BLaER1 treated with 17β-estradiol and CSF1 and Interleukin-3, amounts not matched to agents 10 nM and 100 nM (cell line): ENCODE measurements at regions not wholly inside any gene's neighbourhood (a gene's known extent, or its start where the extent isn't known, plus 50 kb on each side); places are given as distances from the start of the nearest gene placed in this dataset.

Source experiments
- H3K27ac ChIP-seq, 11 experiments: shearing (Covaris generic); formaldehyde crosslinking; 2 replicates each; pipeline ENCODE4 v1.8.1; 2022
- H3K27me3 ChIP-seq, 11 experiments: shearing (Covaris generic); formaldehyde crosslinking; 2 replicates each; pipeline ENCODE4 v1.8.1; 2022
- H3K36me3 ChIP-seq, 11 experiments: shearing (Covaris generic); formaldehyde crosslinking; 2 replicates each; pipeline ENCODE4 v1.8.1; 2022
- H3K4me1 ChIP-seq, 10 experiments: shearing (Covaris generic); formaldehyde crosslinking; 2 replicates each; pipeline ENCODE4 v1.8.1; 2022
- H3K4me2 ChIP-seq, 11 experiments: shearing (Covaris generic); formaldehyde crosslinking; 2 replicates each; pipeline ENCODE4 v1.8.1; 2022
- H3K4me3 ChIP-seq, 10 experiments: shearing (Covaris generic); formaldehyde crosslinking; 2 replicates each; pipeline ENCODE4 v1.8.1; 2022
- H3K9ac ChIP-seq, 11 experiments: shearing (Covaris generic); formaldehyde crosslinking; 2 replicates each; pipeline ENCODE4 v1.8.1; 2022
- H3K9me3 ChIP-seq, 11 experiments: shearing (Covaris generic); formaldehyde crosslinking; replicated peaks in 1 of 11; 2 replicates each; pipeline ENCODE4 v1.8.1; 2022
- H4K20me1 ChIP-seq, 11 experiments: shearing (Covaris generic); formaldehyde crosslinking; 2 replicates each; pipeline ENCODE4 v1.8.1; 2022
- Cebpa-rat ChIP-seq, 11 experiments: shearing (Covaris generic); IDR thresholded peaks; 2 replicates each; pipeline ENCODE4 v1.8.1; 2022

DNA sequence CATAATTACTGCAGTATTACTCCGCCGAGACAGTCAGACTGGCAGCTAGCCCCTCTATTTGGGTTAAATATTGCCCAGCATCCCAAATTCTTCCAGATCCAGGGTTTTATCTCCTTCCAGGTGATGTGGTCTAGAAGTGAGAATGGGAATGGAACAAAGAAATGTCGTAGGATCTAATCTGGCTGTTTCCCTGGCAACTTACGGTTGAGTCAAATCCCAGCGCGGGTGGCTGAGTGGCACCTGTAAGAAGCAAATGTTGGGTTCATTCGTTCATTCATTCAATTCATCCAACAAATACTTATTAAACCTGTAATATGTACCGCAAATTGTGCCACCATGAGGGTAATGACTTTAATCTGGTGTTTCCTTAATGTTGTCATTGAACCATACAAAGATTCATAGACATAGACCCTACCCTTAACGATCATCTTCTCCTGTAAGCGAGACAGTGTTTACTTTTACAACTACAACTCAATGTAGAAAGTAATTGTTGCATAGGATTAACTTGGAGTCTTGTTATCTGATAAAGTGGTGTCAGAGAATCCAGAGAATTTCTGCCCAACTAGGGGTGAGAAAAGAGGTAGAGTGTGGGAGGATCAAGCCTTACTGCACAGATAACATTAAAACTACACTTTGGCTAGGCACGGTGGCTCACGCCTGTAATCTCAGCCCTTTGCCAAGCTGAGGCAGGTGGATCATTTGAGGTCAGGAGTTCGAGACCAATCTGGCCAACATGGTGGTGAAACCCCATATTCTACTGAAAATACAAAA is 91.3 kb upstream of the ADGRF1 start:
- Histone ChIP-seq H3K9ac (no peak overlapping the region), H3K4me2 (peak overlapping the region in 6 of 11 experiments; percentile 45 to 80 (median 62); a peak in 11 of 22 replicates), H3K27me3 (no peaks in the 10 kb centered on the region), H3K36me3 (no peaks in the 10 kb centered on the region), H4K20me1 (no peaks in the 10 kb centered on the region), H3K9me3 (peaks cover 0 to 4% (median 0%) of the 10 kb centered on the region in 11 experiments; a peak in 2 of 22 replicates), H3K4me3 (no peak overlapping the region), H3K27ac (no peak overlapping the region; a peak in 1 of 22 replicates), H3K4me1 (peaks cover 0 to 28% (median 13%) of the 10 kb centered on the region in 10 experiments; a peak in 15 of 20 replicates)
- no peak for TF ChIP-seq Cebpa-rat (IDR thresholded peaks at IDR 0.05)

GRCh38 chr6:47132724-47133123 is 90.6 kb upstream of the ADGRF1 start:
- no peaks in the 10 kb centered on the region for H3K36me3 ChIP-seq

GRCh38 chr6:47131773-47132172 is 89.6 kb upstream of the ADGRF1 start:
- Histone ChIP-seq H3K9ac (no peak overlapping the region), H3K27ac (no peak overlapping the region), H3K36me3 (no peaks in the 10 kb centered on the region), H3K27me3 (no peaks in the 10 kb centered on the region), H3K4me1 (peaks cover 0 to 28% (median 13%) of the 10 kb centered on the region in 10 experiments; a peak in 15 of 20 replicates), H3K9me3 (0 out of 22 replicates have a peak, but pooled peaks cover 0 to 4% (median 0%) of the 10 kb centered on the region in 11 experiments), H4K20me1 (no peaks in the 10 kb centered on the region), H3K4me3 (no peak overlapping the region), H3K4me2 (no peak overlapping the region)
- TF ChIP-seq Cebpa-rat (IDR thresholded peaks at IDR 0.05), result no peak

More at GRCh38 chr6:47132724-47133123, 90.6 kb upstream of the ADGRF1 start:
- Histone ChIP-seq H3K4me1 (peaks cover 0 to 28% (median 13%) of the 10 kb centered on the region in 10 experiments; a peak in 15 of 20 replicates), H3K9me3 (0 out of 22 replicates have a peak, but pooled peaks cover 0 to 4% (median 0%) of the 10 kb centered on the region in 11 experiments), H4K20me1 (no peaks in the 10 kb centered on the region), H3K4me2 (no peak overlapping the region), H3K27ac (no peak overlapping the region), H3K9ac (no peak overlapping the region), H3K4me3 (no peak overlapping the region), H3K27me3 (no peaks in the 10 kb centered on the region)
- no peak for TF ChIP-seq Cebpa-rat (IDR thresholded peaks at IDR 0.05)

GRCh38 chr6:47130086-47130485 is 88.0 kb upstream of the ADGRF1 start:
- H3K4me2 ChIP-seq, result no peak overlapping the region; a peak in 1 of 22 replicates
- no peaks in the 10 kb centered on the region for H3K27me3 ChIP-seq
- H3K4me1 ChIP-seq, result peaks cover 0 to 20% (median 13%) of the 10 kb centered on the region in 10 experiments; a peak in 15 of 20 replicates
- H3K9ac ChIP-seq, result no peak overlapping the region
- no peaks in the 10 kb centered on the region for H3K36me3 ChIP-seq
- H4K20me1 ChIP-seq, result no peaks in the 10 kb centered on the region
- H3K4me3 ChIP-seq, result no peak overlapping the region
- no peak overlapping the region for H3K27ac ChIP-seq
- no peak for TF ChIP-seq Cebpa-rat (IDR thresholded peaks at IDR 0.05)
- H3K9me3 ChIP-seq, result 0 out of 22 replicates have a peak, but pooled peaks cover 0 to 4% (median 0%) of the 10 kb centered on the region in 11 experiments

DNA sequence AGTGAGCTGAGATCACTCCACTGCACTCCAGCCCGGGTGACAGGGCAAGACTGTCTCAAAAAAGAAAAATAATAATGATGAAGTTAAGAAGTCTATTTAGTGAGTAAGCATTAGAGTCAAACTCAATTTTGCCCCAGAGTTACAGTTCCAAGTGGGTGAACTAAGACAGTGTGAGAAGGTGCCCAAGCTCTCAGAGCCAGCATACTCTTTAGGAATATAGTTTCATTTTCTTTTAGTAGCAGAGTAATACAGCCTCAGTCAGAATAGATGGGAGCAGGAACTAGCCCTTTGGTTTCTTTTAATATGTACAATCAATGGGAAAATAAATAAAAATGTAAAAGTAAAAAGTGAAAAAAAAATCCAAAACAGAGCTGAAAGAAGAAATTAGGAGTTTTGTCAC is 87.0 kb upstream of the ADGRF1 start:
- Histone ChIP-seq H3K4me2 (no peak overlapping the region), H3K9ac (no peak overlapping the region), H3K36me3 (no peaks in the 10 kb centered on the region), H3K4me3 (no peak overlapping the region), H3K9me3 (0 out of 22 replicates have a peak, but pooled peaks cover 0 to 4% (median 0%) of the 10 kb centered on the region in 11 experiments), H3K27ac (no peak overlapping the region), H4K20me1 (no peaks in the 10 kb centered on the region), H3K27me3 (no peaks in the 10 kb centered on the region), H3K4me1 (peaks cover 0 to 11% (median 4%) of the 10 kb centered on the region in 10 experiments; a peak in 12 of 20 replicates)
- TF ChIP-seq Cebpa-rat (IDR thresholded peaks at IDR 0.05), result no peak

DNA sequence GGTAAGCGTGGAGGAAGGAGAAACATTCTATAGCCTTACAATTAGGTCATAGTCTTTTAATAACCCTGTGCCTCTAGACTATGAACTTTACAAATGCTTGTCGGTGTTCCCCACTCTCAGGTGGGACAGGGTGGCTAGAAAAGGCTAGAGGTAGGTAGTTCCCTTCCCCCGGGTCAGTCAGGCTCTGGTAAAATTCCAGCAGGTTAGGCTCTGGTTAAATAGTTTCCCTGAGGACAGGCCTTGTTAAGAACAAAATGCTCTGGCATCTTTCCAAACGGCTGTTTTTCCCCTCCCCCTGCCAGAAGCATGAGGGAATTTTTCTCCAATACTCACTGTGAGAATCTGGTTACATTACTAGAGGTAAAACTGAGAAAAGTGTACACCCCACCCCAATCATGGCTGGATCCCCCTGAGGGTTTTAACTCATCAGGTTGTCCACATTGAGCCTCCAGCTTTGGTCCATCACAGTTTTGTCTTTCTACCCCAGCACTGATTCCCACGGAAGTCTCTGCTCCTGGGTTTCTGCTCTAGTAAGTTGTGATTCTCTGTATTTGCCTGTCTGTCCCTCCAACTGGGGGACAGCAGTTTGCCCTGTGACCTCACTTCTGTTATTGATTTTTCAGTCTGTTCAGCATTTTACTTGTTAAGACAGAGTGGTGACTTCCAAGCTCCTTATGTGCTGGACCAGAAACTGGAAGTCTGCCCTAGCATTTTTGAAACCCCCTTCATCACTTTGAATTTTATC is 84.7 kb upstream of the ADGRF1 start:
- Histone ChIP-seq H3K27ac (no peak overlapping the region), H3K4me1 (peaks cover 0 to 5% (median 0%) of the 10 kb centered on the region in 10 experiments; a peak in 2 of 20 replicates), H3K27me3 (no peaks in the 10 kb centered on the region), H3K9ac (no peak overlapping the region), H3K4me3 (no peak overlapping the region), H3K9me3 (no peaks in the 10 kb centered on the region), H4K20me1 (no peaks in the 10 kb centered on the region), H3K36me3 (no peaks in the 10 kb centered on the region), H3K4me2 (no peak overlapping the region)
- no peak for TF ChIP-seq Cebpa-rat (IDR thresholded peaks at IDR 0.05)

DNA sequence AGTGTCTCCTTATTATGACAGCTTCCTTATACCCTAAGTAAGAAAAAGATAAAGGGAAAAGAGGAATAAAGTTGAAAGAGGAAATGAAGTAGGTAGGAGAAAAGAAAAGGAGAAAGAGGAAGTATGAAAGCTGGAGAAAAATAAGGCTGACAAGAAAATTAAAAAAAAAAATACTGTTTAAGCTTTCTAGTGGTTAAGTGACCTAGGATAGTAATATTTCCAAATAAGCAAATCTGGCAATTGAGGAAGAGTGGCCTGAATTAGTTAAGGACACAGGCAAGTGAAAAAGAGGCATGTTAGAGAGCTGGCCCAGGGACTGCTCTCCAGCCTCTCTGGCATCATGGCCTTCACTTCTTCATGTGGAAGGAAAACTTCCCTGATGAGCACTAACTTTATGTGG is 76.5 kb upstream of the ADGRF1 start:
- no peaks in the 10 kb centered on the region for H3K36me3 ChIP-seq
- H3K9ac ChIP-seq, result no peak overlapping the region
- no peaks in the 10 kb centered on the region for H3K27me3 ChIP-seq
- no peak overlapping the region for H3K4me3 ChIP-seq
- H3K4me2 ChIP-seq, result peak overlapping the region in 4 of 11 experiments; percentile 10 to 76 (median 63); a peak in 6 of 22 replicates
- no peaks in the 10 kb centered on the region for H3K9me3 ChIP-seq
- H3K4me1 ChIP-seq, result peaks cover 0 to 18% (median 7%) of the 10 kb centered on the region in 10 experiments; a peak in 10 of 20 replicates
- no peaks in the 10 kb centered on the region for H4K20me1 ChIP-seq
- TF ChIP-seq Cebpa-rat (IDR thresholded peaks at IDR 0.05), result no peak
- no peak overlapping the region for H3K27ac ChIP-seq

DNA sequence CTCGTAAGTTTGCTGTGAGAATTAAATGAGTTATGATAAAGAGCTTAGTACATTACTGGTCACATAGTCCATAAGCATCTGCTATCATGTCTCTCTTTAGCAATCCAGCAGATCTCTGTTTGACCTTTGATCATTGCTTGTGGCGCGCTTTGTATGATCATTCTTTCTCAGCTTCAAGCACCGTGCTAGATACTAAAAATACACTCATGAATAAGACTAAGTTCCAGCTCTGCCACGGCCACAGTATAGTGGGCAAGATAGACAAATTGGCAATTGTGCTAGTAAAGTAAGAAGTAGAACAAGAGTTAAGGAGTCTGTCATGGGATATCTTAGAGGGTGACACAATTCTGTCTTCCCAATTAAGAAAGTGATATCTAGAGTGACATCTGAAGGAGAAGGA is 75.2 kb upstream of the ADGRF1 start:
- H3K36me3 ChIP-seq, result no peaks in the 10 kb centered on the region
- TF ChIP-seq Cebpa-rat (IDR thresholded peaks at IDR 0.05), result no peak
- H3K9me3 ChIP-seq, result no peaks in the 10 kb centered on the region
- no peak overlapping the region for H3K4me3 ChIP-seq
- H3K9ac ChIP-seq, result no peak overlapping the region
- no peaks in the 10 kb centered on the region for H3K27me3 ChIP-seq
- H3K27ac ChIP-seq, result no peak overlapping the region
- H4K20me1 ChIP-seq, result no peaks in the 10 kb centered on the region
- peaks cover 0 to 18% (median 7%) of the 10 kb centered on the region in 10 experiments; a peak in 10 of 20 replicates for H3K4me1 ChIP-seq
- H3K4me2 ChIP-seq, result no peak overlapping the region

GRCh38 chr6:47116606-47117005 is 74.5 kb upstream of the ADGRF1 start:
- Histone ChIP-seq H3K9ac (no peak overlapping the region), H3K9me3 (no peaks in the 10 kb centered on the region), H3K27ac (no peak overlapping the region), H3K4me1 (peaks cover 0 to 25% (median 7%) of the 10 kb centered on the region in 10 experiments; a peak in 10 of 20 replicates), H3K4me2 (no peak overlapping the region), H4K20me1 (no peaks in the 10 kb centered on the region), H3K27me3 (no peaks in the 10 kb centered on the region), H3K36me3 (no peaks in the 10 kb centered on the region), H3K4me3 (no peak overlapping the region)
- TF ChIP-seq Cebpa-rat (IDR thresholded peaks at IDR 0.05), result no peak
